T-helper 2 cell treated with Interferon-gamma antibody and Interleukin-4, amounts not matched to agents 100 ng/mL and 5 ng/mL, for 36 hours (primary cell): ENCODE measurements at regions not wholly inside any gene's neighbourhood (a gene's known extent, or its start where the extent isn't known, plus 50 kb on each side); places are given as distances from the start of the nearest gene placed in this dataset.
"Not testable (repeated sequence)": the region's sequence is repeated elsewhere in the genome, so short reads cannot be mapped to it uniquely, and the experiment has no call there.

ENCODE experiments used
- intact Hi-C: fragments of 100-400 bp; cut with micrococcal nuclease; formaldehyde crosslinking; loops from one replicate; pipeline ENCODE4 v1.15.1; 2023

- intact Hi-C loops, result no loop called here
These were observed 500.4 kb upstream of the PAPPA start for GRCh38 chr9:115653171-115653606.

- intact Hi-C loops, result no loop called here
These were observed 495.9 kb upstream of the PAPPA start for GRCh38 chr9:115657695-115658094.

GRCh38 chr9:115665519-115665918 lies 488.1 kb upstream of the PAPPA start:
- intact Hi-C loops, result no loop called here

GRCh38 chr9:115668521-115668920 lies 485.1 kb upstream of the PAPPA start:
- intact Hi-C loops, result no loop called here

GRCh38 chr9:115671236-115671962 lies 482.2 kb upstream of the PAPPA start:
- intact Hi-C loops, result no loop called here

- intact Hi-C loops, result no loop called here
These were observed 481.7 kb upstream of the PAPPA start for GRCh38 chr9:115671963-115672305.

GRCh38 chr9:115672477-115673316 lies 480.9 kb upstream of the PAPPA start:
- intact Hi-C loops, result no loop called here

- intact Hi-C loops, result no loop called here
These were observed 480.0 kb upstream of the PAPPA start for GRCh38 chr9:115673599-115673998.

- intact Hi-C loops, result no loop called here
These were observed 479.5 kb upstream of the PAPPA start for GRCh38 chr9:115674091-115674490.

GRCh38 chr9:115675834-115676233 lies 477.8 kb upstream of the PAPPA start:
- intact Hi-C loops, result no loop called here

- intact Hi-C loops, result no loop called here
These were observed 473.4 kb upstream of the PAPPA start for GRCh38 chr9:115680231-115680630.

- intact Hi-C loops, result no loop called here
These were observed 472.0 kb upstream of the PAPPA start for GRCh38 chr9:115681585-115681984.

GRCh38 chr9:115686069-115686468 lies 467.5 kb upstream of the PAPPA start:
- intact Hi-C loops, result no loop called here

GRCh38 chr9:115687356-115687755 lies 466.2 kb upstream of the PAPPA start:
- intact Hi-C loops, result no loop called here

GRCh38 chr9:115689331-115689730 lies 464.3 kb upstream of the PAPPA start:
- intact Hi-C loops, result no loop called here

- intact Hi-C loops, result no loop called here
These were observed 462.6 kb upstream of the PAPPA start for GRCh38 chr9:115690786-115691496.

- intact Hi-C loops, result no loop called here
These were observed 461.9 kb upstream of the PAPPA start for GRCh38 chr9:115691693-115692092.

- intact Hi-C loops, result not testable (repeated sequence)
These were observed 460.7 kb upstream of the PAPPA start for GRCh38 chr9:115692868-115693267.

- intact Hi-C loops, result no loop called here
These were observed 459.6 kb upstream of the PAPPA start for GRCh38 chr9:115694014-115694413.

GRCh38 chr9:115694991-115695390 lies 458.6 kb upstream of the PAPPA start:
- intact Hi-C loops, result no loop called here

GRCh38 chr9:115712981-115713380 lies 440.6 kb upstream of the PAPPA start:
- intact Hi-C loops, result no loop called here

GRCh38 chr9:115715666-115716065 lies 437.9 kb upstream of the PAPPA start:
- intact Hi-C loops, result no loop called here
